ENCODE measurements at regions not wholly inside any gene's neighbourhood (a gene's known extent, or its start where the extent isn't known, plus 50 kb on each side); places are given as distances from the start of the nearest gene placed in this dataset.

GRCh38 chr6:147737115-147737514 lies 228.6 kb downstream of the SAMD5 start:
- no peak for DNase-seq (ENCODE audit: low read depth in 1 of 2, low spot score in 1 of 2)
- H3K27ac ChIP-seq (replicated peaks): no peak overlapping the region
- TF ChIP-seq SPI1 (IDR thresholded peaks at IDR 0.05; ENCODE audit: borderline replicate concordance, low read depth): no peak
- TF ChIP-seq POLR2AphosphoS5 (IDR thresholded peaks at IDR 0.05; ENCODE audit: low read depth): no peak
- TF ChIP-seq CTCF (IDR thresholded peaks at IDR 0.05; ENCODE audit: insufficient read depth, low read length): no peak
- TF ChIP-seq GABPA (IDR thresholded peaks at IDR 0.05; ENCODE audit: low read depth): no peak
- no peaks in the 10 kb centered on the region for H3K27me3 ChIP-seq (ENCODE audit: insufficient read depth, poor library complexity, severe bottlenecking)
- no peak overlapping the region for H3K4me3 ChIP-seq (replicated peaks; ENCODE audit: insufficient read depth, low read length)

DNA sequence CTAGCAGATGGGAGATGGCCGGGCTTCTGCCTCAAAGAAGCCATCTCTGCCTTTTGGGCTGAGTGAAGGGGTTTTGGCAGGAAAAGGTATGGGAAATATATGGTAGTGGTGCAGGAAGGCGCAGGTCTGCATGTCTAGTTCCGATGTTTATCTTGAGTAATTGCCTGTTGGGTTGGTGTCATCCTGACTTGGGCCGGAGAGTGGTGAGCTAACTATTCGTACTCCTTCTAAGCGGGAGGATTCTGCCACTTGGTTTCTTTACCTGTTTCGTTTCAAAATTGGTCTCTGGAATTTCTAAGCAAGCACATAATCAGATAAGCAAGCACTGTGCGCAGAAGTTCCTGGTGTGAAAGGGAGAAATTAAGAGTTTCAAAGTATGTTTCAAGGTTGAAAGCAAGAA lies 229.6 kb downstream of the SAMD5 start:
- H3K4me3 ChIP-seq (replicated peaks; ENCODE audit: insufficient read depth, low read length): no peak overlapping the region
- no peak for DNase-seq (ENCODE audit: low read depth in 1 of 2, low spot score in 1 of 2)
- no peak overlapping the region for H3K27ac ChIP-seq (replicated peaks)
- TF ChIP-seq POLR2AphosphoS5 (IDR thresholded peaks at IDR 0.05; ENCODE audit: low read depth) (no peak), GABPA (IDR thresholded peaks at IDR 0.05; ENCODE audit: low read depth) (no peak), SPI1 (IDR thresholded peaks at IDR 0.05; ENCODE audit: borderline replicate concordance, low read depth) (no peak), REST (IDR thresholded peaks at IDR 0.05; ENCODE audit: insufficient replicate concordance, low read depth) (no peak), CTCF (IDR thresholded peaks at IDR 0.05; ENCODE audit: insufficient read depth, low read length) (no peak)
- H3K27me3 ChIP-seq (ENCODE audit: insufficient read depth, poor library complexity, severe bottlenecking): no peaks in the 10 kb centered on the region

- no peak for DNase-seq (ENCODE audit: low read depth in 1 of 2, low spot score in 1 of 2)
- Histone ChIP-seq H3K27ac (replicated peaks) (no peak overlapping the region), H3K4me3 (replicated peaks; ENCODE audit: insufficient read depth, low read length) (no peak overlapping the region), H3K27me3 (ENCODE audit: insufficient read depth, poor library complexity, severe bottlenecking) (no peaks in the 10 kb centered on the region)
- TF ChIP-seq POLR2AphosphoS5 (IDR thresholded peaks at IDR 0.05; ENCODE audit: low read depth): no peak
- TF ChIP-seq REST (IDR thresholded peaks at IDR 0.05; ENCODE audit: insufficient replicate concordance, low read depth): no peak
- TF ChIP-seq GABPA (IDR thresholded peaks at IDR 0.05; ENCODE audit: low read depth): no peak
- no peak for TF ChIP-seq CTCF (IDR thresholded peaks at IDR 0.05; ENCODE audit: insufficient read depth, low read length)
- no peak for TF ChIP-seq SPI1 (IDR thresholded peaks at IDR 0.05; ENCODE audit: borderline replicate concordance, low read depth)
Measured at GRCh38 chr6:147738516-147739162, 230.1 kb downstream of the SAMD5 start.

GRCh38 chr6:147740326-147740725 lies 231.8 kb downstream of the SAMD5 start:
- no peak overlapping the region for H3K27ac ChIP-seq (replicated peaks)
- H3K27me3 ChIP-seq (ENCODE audit: insufficient read depth, poor library complexity, severe bottlenecking): no peaks in the 10 kb centered on the region
- no peak overlapping the region for H3K4me3 ChIP-seq (replicated peaks; ENCODE audit: insufficient read depth, low read length)
- no peak for DNase-seq (ENCODE audit: low read depth in 1 of 2, low spot score in 1 of 2)
- TF ChIP-seq POLR2AphosphoS5 (IDR thresholded peaks at IDR 0.05; ENCODE audit: low read depth) (no peak), REST (IDR thresholded peaks at IDR 0.05; ENCODE audit: insufficient replicate concordance, low read depth) (no peak), CTCF (IDR thresholded peaks at IDR 0.05; ENCODE audit: insufficient read depth, low read length) (no peak), GABPA (IDR thresholded peaks at IDR 0.05; ENCODE audit: low read depth) (no peak), SPI1 (IDR thresholded peaks at IDR 0.05; ENCODE audit: borderline replicate concordance, low read depth) (no peak)

Measured in HL-60 (cell line).